ENCODE measurements at regions not wholly inside any gene's neighbourhood (a gene's known extent, or its start where the extent isn't known, plus 50 kb on each side); places are given as distances from the start of the nearest gene placed in this dataset.
"Not testable (repeated sequence)": the region's sequence is repeated elsewhere in the genome, so short reads cannot be mapped to it uniquely, and the experiment has no call there.

DNA sequence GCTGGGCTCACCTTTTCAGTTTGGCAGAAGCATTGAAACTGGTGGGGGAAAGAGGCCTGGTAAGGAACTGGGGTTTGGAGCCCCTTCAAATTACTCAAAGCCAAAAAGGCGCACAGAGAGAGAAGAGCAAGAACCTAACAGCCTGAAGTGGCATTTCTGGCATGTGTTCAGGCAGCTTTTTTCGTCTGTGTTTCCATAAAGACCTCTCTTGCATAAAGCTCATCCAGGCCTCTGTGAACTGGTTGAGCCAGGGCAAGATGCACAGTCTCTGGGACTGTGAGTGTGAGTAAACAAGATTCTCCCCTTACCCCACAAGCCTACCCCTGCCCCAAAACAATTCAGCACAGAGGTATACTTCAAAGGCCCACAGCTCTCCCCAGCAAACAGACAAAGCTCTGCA is 167.8 kb downstream of the QRSL1 start:
- no peak for DNase-seq

DNA sequence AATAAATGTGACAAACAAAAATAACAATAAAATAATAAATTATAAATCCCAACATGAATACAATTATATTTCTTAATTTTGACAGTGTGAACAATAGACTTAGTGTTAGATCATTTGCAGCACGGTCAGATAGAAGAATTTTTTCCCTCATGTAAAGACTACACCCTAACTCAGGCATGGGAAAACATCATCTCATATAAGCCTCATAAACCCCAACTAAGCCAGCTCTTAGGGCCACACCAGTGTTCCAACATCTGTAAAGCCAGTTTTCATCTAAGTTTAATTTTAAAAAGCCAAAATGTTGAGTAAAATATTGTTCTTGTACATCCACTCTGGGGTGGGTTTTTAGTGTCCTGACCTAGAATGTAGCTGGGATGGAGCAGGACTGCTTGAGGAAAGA is 167.4 kb downstream of the QRSL1 start:
- no peak for DNase-seq

DNA sequence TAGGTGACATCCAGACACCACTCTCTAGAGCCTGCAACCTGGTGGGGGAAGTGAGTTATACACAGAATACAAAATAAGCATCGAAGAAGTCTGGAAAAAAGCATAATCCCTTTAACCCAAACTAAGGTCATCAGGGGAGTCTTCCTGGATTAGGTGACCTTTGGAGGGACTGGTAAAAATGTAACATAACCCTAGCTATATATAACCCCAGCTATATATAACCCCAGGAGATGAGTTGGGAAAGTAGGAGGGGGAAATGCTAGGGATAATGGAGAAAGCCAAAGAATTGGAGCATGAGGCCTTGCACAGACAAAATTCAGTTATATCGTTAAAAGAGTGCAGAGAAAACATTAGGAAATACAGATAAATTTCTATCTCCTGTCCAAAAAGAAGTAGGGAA is 164.8 kb downstream of the QRSL1 start:
- no peak for DNase-seq

DNA sequence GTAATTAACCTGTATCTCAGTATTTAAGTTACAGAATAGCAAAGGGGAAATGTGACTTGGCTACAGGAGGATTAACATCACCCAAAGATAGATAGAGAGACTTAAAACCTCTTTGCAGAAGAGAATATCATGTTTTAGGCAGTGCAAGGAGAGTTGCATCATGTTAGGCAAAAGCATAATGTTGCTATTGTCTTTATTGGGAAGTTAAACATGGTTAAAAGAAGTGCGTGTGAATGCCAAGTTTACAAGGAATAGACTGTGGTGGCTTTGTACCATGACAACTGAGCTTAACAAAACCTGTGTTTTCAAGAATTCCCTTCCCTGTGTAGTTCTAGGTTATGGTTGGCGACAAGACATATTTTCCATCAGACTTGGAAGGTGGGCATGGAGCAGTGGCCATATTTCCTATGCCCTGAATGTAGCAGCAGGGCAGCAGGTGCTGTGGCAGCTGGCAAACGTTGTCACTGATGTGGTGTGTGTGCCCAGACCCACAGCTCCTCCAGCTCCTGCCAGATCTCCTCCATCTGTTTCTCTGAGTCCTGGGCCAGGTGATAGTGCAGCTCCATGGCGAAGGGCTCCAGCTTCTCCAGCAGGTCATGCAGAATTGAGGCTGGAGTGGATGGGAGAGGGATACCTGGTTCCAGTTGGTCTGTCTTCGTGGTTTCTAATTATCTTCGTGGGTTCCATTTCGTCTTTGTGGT is 163.3 kb downstream of the QRSL1 start:
- DNase-seq = peak; percentile 20

DNA sequence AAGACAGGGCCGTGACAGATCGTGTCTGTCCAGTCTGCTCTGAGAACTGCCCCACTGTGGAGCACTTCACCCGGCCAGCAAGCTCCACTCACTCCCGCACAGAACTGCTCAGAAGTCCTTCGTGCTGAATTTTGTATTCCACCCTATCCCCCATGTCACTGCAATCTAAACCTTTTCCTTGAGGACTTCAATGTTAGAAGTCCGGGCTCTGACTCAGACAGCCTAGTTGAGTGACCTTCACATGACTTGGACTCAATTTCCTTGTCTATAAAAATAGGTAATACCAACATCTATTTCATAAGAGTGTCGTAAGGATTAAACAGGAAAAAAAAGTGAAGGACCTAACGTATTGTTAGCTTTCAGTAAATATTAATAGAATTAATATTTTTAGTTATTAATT is 161.6 kb downstream of the QRSL1 start:
- no peak for DNase-seq

DNA sequence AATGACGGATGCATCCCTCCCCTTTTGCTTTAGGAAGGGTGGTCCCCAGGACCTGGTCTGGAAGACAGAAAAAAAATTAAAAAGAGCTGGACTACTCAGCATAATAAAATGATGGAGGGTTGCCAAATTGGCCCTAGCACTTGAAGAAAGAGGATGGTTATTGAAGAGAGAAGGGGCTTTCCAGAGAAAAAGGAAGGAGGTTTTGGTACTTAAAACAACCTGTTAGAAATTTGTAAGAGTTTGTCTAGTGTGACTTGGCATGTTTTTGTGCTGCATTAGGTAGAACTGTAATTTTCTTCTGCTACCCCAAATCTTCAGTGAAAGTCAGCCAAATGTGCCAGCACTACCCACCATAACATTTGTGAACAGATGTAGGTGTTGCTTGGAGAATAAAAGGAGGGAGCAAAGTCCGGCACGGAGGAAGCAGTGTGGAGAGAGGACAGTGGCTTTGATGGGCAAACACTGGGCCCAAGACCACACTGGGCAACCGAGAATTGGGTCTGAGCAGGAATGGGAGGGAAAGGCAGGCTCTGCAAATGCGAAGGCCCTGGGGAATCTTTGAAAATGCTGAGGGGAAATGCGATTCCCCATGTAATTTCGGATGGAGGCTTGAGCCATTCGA is 160.9 kb downstream of the QRSL1 start:
- no peak for DNase-seq

DNA sequence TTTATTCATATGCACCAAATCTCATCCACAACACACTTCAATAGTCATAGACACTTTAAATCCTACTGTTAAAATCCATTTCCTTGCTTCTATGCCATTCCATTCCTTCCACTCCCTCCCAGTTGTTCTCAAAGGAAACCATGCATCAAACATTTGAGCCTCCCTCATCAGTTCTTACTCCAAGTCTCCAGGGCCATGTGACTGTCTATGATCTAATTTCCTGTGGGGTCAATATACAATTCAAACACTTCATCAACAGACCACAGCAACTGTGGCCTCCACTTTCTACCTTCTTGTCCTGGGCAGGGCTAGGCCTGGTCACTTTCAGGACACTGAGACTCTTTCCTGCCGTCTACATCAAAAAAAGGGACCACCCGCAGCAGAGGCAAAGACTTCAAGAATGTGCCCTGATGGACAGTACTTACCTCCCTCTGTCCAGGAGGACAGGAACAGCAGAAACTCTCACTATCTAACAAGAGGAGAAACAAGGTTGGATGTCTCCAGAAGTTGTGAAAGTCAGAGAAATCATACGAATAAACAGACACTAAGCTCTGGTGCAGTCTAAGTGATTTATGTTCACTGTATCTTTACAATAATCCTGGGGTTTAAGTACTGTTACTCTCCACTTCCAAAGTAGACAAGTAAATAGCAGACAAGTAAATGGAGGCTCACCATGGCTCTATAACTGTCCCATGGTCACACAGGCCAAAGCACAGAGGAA is 160.2 kb downstream of the QRSL1 start:
- DNase-seq = no peak

DNA sequence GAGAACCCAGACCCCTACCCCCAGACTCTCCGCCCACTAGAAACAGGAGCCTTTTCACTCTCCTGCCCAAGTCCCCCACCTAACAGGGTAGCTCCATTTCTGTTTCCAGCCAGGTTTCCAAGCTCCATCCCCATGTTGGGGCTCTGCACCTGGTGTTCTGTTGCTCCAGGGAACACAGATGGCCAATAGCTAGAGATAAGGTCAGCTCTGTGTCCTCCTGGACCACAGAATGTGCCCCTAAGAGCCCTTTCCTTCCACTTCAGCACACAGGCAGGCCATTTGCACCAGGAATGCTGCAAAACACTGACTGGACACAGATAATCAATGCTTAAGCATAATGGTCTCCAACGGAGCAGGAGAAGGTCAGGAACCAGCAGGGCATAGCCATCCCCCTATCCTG is 159.4 kb downstream of the QRSL1 start:
- DNase-seq = no peak

DNA sequence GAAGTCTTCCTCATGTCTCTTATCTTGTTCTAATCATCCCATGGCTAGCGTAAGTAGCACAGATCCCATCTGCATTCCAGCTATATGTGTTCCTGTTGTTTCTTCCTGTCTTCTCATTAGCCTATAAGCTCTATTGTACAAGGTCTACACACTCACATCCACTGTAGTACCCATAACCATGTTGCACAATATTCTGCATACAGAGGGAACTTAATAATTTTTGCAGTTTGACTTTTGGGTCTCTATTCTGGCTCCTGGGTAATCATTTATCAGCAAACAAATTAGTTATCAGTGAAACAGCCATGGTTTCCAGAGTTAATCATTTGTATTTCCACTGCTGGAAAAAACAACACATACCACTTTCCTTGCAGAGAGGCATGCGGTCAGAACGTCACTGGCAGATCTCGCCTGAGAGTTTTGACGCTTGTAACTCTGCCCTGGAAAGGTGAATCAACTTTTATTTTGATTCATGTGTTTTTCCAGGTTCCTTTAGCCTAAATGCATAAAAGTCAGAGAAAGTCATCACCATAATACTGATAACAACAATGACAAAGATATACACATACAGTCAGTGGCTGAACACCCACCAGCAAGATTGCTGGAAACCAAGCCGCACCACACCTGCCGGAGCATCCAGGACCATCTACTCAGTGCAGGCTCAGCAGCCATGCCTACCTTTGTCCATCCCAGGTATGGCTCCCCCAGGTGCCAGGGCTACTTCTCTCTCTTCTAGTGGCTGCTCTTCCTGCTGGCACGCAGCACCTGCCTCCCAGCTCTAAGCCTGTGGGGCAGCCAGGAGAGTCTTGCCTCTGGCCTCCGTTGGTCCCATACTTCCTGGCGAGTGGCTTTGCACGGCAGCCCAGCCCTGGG is 158.2 kb downstream of the QRSL1 start:
- DNase-seq = no peak

DNA sequence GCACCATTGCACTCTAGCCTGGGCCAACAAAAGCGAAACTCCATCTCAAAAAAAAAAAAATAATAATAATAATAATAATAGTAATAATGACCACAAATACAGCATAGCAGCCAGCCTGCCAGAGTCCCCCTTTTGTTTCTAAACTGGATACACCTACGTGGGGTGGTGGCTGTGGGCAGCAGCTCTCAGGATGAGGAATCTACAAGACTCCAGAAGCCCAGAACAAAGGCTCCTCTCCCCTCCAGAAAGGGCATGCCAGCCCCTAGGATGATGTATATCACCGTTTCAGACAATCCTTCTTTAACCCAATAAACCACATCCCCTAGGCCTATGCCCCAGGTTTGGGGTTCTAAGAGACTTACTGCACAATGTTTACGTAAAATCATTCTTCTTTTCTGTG is 155.9 kb downstream of the QRSL1 start:
- DNase-seq = no peak

DNA sequence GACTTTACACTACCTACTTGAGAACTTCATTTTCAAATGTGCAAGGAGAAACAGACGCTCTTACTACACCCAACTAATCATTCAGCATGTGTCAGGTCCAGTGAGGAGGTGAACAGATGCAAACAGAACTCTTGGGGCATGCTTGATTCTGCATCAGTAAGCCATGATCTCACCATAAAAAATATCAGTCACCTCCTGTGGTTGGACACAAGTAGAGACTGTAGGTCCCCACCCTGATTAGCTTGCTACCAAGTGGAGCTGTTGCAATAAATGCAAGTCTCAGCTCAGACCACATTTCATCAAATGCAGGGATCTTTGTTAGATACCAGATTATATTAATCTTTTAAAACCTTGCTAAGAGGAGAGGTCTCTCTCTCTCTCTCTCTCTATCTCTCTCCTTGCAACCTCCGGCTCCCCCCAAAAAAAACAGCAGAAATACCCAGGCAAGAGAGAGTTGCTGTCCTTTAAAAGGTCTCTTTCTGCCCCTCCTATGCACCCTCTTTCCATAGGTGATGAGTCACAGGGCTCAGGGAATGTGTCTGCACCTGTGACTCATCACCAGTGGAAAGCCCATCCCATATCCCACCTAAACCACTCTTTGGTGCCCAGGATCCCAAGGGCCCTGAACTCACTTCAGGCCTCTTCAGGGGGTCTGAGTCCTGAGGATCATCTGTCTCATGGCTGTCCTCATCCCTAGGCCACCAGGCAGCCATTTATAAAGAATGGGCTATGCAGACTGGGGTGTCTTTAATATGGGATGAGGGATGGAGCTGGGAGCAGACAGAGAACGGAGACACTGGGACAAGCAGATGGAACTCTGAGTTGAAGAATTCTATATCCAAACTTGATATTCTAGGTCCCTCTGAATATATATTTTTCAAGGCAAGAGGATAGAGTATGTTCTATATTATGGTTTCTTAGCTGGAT is 154.5 kb downstream of the QRSL1 start:
- no peak for DNase-seq

DNA sequence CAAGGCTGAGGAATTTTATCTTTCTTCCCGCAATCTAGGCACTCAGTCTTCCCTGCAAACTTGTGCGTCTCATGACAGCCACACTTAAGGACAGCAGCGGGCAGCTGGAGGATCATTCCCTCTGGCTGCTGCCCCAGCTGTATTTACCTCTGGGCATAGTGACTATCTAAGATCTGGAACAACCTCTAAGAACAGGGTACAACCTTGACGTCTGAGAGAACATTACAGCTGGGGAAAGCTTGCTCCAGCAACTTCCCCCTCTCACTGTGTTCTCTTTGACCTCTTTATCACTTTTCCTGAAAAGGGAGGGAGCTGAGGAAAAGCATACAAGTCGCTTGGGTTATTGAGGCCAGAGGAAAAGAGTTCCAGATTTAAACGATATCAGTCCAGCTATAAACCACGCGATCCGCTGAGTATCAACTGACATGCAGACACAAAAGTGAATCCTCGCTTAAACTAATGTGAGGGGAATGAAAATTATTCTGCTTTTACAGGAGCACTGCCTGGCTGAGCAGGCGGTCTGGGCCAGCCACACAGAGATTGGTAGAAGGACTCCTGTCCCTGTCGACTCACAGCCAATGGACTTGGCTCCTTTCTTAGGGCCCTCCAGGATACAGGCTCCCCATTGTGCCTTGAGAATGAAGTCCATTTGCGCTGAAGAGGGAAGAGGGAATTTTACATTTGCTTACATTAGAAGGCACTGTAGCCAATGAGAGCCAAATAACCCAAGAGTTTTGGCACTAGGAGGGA is 153.3 kb downstream of the QRSL1 start:
- DNase-seq = no peak

DNA sequence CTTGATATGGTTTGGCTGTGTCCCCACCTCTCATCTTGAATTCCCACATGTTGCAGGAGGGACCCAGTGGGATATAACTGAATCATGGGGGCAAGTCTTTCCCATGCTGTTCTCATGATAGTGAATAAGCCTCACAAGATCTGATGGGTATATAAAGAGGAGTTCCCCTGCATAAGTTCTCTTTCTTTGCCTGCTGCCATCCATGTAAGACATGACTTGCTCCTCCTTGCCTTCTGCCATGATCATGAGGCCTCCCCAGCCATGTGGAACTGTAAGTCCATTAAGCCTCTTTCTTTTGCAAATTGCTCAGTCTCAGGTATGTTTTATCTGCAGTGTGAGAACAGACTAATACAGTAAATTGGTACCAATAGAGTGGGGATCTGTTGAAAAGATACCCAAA is 150.2 kb downstream of the QRSL1 start:
- not testable (repeated sequence) for DNase-seq

DNA sequence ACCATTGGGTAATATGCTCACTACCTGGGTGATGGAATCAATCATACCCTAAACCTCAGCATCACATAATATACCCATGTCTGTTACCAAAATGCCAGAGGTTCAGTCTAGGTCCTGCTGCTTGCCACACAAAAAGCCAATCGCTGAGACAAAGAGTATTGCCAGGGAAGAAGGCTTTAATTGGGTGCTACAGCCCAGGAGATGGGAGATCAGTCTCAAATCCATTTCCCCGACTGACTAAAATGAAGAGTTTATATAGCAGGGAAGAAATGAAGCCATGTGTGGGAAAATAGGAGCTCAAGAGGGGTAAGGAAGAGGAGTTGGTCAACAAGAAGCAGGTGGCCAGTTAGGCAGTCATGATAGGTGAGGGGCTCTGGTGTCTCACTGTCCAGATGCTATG is 149.6 kb downstream of the QRSL1 start:
- DNase-seq = no peak

DNA sequence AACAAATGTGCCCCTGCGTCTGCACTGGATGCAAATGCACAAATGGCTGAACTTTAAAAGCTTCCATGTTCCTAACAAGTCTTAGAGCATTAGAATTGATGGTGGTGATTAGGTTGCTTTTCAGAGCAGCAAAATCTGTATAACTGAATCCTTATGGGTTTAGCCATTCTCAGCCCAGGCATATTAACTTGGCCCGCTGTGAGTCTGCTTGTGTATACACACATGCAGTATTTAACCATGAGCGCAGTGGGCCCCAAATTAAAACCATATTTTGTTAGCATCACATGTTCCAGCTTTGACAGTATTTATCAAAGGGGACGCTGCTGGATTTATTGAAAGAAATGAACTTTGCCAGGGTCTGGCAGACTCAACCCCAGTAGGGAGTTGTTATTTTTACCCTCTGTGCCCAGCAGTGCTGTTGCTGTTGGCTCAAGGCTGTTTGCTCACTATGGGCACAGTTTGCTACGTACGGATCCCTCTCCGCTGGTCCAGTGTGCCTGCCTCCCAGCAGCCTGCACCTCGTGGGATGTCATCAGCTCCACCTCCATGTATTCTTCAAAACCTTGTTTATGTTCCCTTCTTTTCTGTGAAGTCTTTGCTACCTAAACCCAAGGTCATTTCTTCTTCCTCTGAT is 144.7 kb downstream of the QRSL1 start:
- DNase-seq = no peak

DNA sequence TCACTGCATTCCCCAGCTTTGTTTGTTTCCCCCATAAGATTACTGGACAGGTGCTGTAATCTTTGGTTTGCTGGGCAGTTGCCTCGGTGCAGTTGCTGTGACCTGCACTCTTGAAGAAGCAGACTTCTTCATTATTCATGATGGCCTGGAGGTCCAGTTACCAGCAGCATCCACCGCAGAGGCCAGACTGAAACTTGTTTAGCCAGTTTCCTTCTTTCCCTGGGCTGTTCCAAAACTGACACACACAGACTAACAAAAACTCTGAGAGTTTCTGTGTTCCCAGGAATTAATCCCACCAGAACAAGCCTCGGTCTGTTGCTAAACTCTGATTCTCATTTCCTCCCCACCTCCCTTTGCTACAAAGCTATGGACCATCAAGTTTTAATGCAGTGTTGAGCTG is 144.1 kb downstream of the QRSL1 start:
- no peak for DNase-seq

DNA sequence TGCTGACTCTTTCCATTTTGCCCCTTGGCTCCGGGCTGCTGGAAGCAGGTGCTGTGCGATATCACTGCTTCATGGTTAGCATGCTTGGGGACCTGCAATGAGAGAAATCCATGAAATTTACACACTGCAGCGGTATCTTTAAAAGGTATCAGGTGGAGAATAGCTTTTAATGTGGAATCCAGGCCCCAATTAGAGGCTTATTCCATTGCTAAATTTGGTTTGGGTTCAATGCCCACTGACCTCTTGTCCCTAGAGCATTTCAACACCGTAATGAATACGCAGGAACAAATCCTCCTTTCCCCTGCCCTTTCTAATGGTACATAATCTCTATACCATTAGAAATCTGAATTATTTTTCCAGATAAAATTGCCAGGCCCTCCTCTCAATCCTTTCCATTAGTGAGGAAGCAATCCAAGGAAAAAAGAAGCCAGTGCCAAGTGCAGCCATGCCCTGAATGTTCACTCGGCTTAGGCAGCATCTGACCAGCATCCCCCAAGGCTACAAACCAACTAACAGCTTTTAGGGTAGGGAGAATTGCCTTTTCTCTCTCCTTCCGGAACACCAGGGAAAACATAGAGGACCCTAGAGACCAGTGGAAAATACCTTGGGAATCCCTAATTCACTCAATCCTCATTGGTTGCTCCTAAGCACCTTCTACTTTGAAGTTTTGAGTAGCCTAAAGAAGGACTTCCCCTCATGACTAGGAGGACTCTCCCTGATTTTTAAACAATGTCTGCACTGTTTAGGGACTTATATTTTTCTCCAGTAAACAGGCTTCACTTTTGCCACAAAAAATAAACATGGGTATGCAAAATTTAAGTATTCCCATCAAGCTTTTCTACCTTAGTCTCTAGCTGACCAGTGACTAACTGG is 143.1 kb downstream of the QRSL1 start:
- no peak for DNase-seq

DNA sequence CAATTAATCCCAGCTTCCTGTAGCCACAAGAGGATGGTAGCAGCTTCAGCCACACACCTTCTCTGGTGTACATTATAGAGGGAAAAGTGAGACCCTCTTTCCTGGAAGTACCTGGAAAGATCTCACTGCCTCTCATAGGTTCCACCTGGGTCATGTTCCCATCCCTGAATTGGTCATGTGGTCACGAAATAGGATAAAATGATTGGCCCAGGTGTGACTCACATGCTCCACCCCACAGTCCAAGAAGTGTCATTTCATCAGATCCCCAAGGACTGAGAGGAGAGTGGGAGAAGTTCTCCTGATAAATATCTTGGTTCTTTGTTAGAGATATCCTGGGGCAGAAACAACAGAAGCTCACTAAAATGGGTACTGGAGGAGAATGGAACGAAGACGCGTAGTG is 142.4 kb downstream of the QRSL1 start:
- DNase-seq = no peak

DNA sequence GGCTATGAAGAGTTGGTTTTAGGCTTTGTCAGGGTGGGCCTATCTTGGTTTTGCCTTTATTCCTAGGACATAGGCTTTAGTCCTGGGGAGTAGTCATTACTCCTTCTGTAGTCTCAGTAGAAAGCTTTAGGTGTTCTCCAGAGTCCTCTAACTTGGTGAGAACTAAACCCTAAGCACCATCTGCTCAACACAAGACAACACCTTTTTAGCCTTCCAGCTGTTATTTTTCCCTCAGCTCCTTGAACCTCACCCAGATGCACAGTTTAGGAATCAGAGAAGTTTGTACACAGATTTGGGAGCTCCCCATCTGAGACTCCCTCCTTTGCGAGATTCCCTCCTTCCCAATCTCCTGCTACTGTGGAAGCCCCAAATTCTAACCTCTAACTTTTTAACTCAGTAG is 141.3 kb downstream of the QRSL1 start:
- no peak for DNase-seq

DNA sequence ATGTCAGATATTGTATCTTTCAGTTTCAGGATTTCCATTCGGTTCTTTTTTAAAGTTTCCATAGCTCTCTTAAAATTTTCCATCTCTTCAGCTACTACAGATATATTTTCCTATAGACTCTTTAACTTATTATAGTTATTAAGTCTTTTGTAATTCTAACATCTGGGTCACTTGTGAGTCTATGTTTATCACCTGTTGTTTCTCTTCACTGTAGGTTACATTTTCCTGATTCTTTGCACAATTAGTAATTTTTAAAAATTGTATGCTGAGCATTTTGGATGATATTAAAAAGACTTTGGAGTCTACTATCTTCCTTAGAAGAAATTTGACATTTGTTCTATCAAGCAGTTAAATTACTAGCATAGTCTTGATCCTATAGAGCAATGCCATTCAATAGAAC is 140.7 kb downstream of the QRSL1 start:
- no peak for DNase-seq
